RWPE1 (cell line): ENCODE measurements at regions not wholly inside any gene's neighbourhood (a gene's known extent, or its start where the extent isn't known, plus 50 kb on each side); places are given as distances from the start of the nearest gene placed in this dataset.

Source experiments
- CTCF ChIA-PET: fragments of 350-600 bp; sonication (Branson Sonifier 250); formaldehyde crosslinking; extraction: SDS; loops from one replicate; lab custom pipeline; 2021; lab: Yijun Ruan, JAX
- POLR2A ChIA-PET: fragments of 400-600 bp; formaldehyde crosslinking; extraction: SDS; loops from one replicate; lab custom pipeline; 2020; ENCODE audit warnings: antibody characterized with exemption; ENCODE audit not compliant: low non-redundant PET; lab: Yijun Ruan, JAX
- DNase-seq: peaks from one replicate; pipeline ENCODE4 v3.0.0; 2012; ENCODE audit warnings: low spot score
- H3K27ac ChIP-seq: fragments of 450-650 bp; 2 replicates; pipeline ENCODE4 v1.5.1; 2017
- TF ChIP-seq, protein P1 (sequence below): fragments of 450-650 bp; conservative IDR thresholded peaks from 2 replicates; pipeline ENCODE4 v1.5.1; 2017; ENCODE audit warnings: low read depth, mild to moderate bottlenecking

DNA sequence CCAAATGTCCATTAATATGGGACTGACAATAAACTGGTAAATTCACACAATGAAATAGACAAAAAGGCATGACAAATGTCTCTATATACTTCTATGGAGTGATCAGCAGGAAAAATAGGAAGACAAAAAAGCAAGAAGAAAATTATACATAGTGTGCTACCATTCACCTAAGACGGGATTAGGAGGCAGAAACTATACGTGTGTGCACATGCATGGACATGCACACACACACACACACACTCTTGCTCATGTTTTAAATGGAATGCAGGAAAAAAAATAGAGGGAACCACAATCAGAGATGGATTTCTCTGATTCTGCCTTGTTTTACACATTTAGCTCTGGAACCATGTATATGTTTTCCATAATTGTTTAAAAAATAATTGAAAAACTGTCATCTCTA lies 119.0 kb downstream of the ZFAND4 start:
- TF ChIP-seq, protein P1, sequence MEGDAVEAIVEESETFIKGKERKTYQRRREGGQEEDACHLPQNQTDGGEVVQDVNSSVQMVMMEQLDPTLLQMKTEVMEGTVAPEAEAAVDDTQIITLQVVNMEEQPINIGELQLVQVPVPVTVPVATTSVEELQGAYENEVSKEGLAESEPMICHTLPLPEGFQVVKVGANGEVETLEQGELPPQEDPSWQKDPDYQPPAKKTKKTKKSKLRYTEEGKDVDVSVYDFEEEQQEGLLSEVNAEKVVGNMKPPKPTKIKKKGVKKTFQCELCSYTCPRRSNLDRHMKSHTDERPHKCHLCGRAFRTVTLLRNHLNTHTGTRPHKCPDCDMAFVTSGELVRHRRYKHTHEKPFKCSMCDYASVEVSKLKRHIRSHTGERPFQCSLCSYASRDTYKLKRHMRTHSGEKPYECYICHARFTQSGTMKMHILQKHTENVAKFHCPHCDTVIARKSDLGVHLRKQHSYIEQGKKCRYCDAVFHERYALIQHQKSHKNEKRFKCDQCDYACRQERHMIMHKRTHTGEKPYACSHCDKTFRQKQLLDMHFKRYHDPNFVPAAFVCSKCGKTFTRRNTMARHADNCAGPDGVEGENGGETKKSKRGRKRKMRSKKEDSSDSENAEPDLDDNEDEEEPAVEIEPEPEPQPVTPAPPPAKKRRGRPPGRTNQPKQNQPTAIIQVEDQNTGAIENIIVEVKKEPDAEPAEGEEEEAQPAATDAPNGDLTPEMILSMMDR, result no peak
- peak; percentile 8 for DNase-seq
- ChIA-PET CTCF (no interaction called here), POLR2A (no interaction called here)
- H3K27ac ChIP-seq, result no peak overlapping the region

DNA sequence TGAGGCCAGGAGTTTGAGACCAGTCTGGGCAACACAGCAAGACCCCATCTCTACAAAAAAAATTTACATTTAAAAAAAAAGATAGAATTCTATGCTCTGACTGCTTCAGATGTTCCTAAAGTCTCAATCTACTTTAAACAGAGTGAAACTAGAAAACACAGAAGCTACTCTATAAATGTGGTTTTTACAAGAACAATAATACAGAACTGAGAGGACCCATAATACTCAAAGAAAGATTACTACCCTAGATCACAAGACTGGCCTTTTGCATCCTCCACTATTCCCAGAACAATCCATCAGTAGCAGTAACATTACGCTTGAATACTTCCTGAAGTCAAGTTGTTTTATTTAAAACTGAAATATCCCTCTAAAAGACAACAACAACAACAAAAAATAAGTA lies 119.4 kb downstream of the ZFAND4 start:
- H3K27ac ChIP-seq, result no peak overlapping the region
- no peak for DNase-seq
- ChIA-PET POLR2A (no interaction called here), CTCF (no interaction called here)
- TF ChIP-seq, protein P1, result no peak

GRCh38 chr10:45552476-45552875 lies 120.1 kb downstream of the ZFAND4 start:
- no peak overlapping the region for H3K27ac ChIP-seq
- TF ChIP-seq, protein P1, result no peak
- POLR2A ChIA-PET, result no interaction called here
- no peak for DNase-seq
- CTCF ChIA-PET, result no interaction called here

- TF ChIP-seq, protein P1, result no peak
- DNase-seq, result no peak
- POLR2A ChIA-PET, result no interaction called here
- H3K27ac ChIP-seq, result no peak overlapping the region
- CTCF ChIA-PET, result interaction anchor here (0.7 kb wide), 1 partner anchor 435 kb away, joined by 4 read pairs; no protein-coding TSS in a partner anchor
Measured at GRCh38 chr10:45550903-45551786, 121.4 kb downstream of the ZFAND4 start.

DNA sequence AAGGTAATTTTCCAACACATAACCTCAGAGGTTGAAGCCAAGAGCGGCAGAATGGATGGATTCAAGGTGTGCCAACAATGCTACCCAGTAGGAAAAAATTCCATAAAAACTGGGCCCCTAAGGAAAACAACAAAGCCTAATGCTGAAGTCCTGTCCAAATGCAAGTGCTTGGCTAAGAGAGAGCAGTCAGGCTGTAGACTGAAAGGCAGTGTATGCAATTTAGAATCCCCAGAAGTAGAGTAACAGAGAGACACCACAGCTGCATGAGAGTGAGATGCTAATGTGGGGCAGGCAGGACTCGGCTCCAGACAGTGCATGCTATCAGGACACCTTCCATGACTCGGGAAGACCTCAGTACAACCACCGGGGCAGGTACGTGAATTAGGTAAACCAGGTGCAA lies 124.5 kb downstream of the ZFAND4 start:
- DNase-seq, result no peak
- ChIA-PET CTCF (interaction anchor here (0.6 kb wide), 1 partner anchor 117 kb away, joined by 3 read pairs; no protein-coding TSS in a partner anchor), POLR2A (no interaction called here)
- TF ChIP-seq, protein P1, result no peak
- no peak overlapping the region for H3K27ac ChIP-seq

GRCh38 chr10:45547207-45547606 lies 125.4 kb downstream of the ZFAND4 start:
- POLR2A ChIA-PET, result no interaction called here
- CTCF ChIA-PET, result interaction anchor here (0.6 kb wide), 1 partner anchor 116 kb away, joined by 3 read pairs; no protein-coding TSS in a partner anchor
- no peak for DNase-seq

More at GRCh38 chr10:45547207-45547606, 125.4 kb downstream of the ZFAND4 start:
- no peak overlapping the region for H3K27ac ChIP-seq
- TF ChIP-seq, protein P1, result no peak
